ENCODE measurements at regions not wholly inside any gene's neighbourhood (a gene's known extent, or its start where the extent isn't known, plus 50 kb on each side); places are given as distances from the start of the nearest gene placed in this dataset.

DNA sequence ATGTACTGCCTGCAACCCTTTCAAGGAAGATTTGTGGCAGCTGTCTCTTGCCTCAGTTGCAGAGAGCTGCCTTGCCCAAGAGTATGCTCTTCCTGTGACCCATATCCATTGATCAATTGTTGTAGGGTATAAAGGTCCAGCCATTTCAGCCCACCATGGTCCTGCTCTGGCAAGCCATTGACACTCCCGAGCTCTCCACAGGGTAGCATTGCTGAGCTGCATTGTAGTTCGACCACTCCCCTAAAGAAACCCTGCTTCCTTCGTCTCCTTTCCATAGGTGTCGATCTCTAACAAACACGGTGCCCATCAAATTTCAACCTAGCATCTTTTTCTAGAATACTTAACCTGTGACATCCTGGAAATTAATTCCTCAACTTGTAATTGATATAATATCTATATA is 104.9 kb upstream of the NDUFV2 start:
- no peak for DNase-seq (ENCODE audit: low read depth, low spot score)

More for the DNA sequence above, 104.9 kb upstream of the NDUFV2 start:
- no peak for FAIRE-seq
- dilution Hi-C loops (cut with MboI; ENCODE audit: extremely low pct_ligation_motif_present, low sequenced_read_pairs): loop anchor here (25.0 kb wide), 1 partner anchor 360 kb away; no protein-coding TSS in a partner anchor
- Histone ChIP-seq H3K27me3 (ENCODE audit: control insufficient read depth in 2 of 2, insufficient read depth in 2 of 2, low read length in 2 of 2) (no peaks in the 10 kb centered on the region), H3K9ac (replicated peaks; ENCODE audit: extremely low read depth, insufficient read depth, low read length) (no peak overlapping the region), H2AFZ (ENCODE audit: low read depth, low read length) (no peak overlapping the region), H3K27ac (ENCODE audit: insufficient read depth, low read depth, low read length) (no peak overlapping the region), H3K4me3 (replicated peaks in 1 of 3; ENCODE audit: insufficient read depth in 1 of 3, low read depth in 1 of 3, low read length in 3 of 3) (no peak overlapping the region), H3K9me1 (replicated peaks; ENCODE audit: control insufficient read depth, extremely low read depth, insufficient read depth, low read length) (no peaks in the 10 kb centered on the region), H3K4me1 (ENCODE audit: control insufficient read depth, extremely low read depth, insufficient read depth, low read length) (peaks cover 7% of the 10 kb centered on the region), H3K9me3 (replicated peaks; ENCODE audit: control insufficient read depth, insufficient read depth, low read length) (no peaks in the 10 kb centered on the region), H3K4me2 (ENCODE audit: insufficient read depth, low read length) (no peak overlapping the region), H3K36me3 (ENCODE audit: control insufficient read depth in 2 of 2, extremely low read depth in 1 of 2, insufficient read depth in 2 of 2, low read length in 2 of 2) (no peaks in the 10 kb centered on the region), H4K20me1 (replicated peaks; ENCODE audit: control insufficient read depth, extremely low read depth, insufficient read depth, low read length) (no peaks in the 10 kb centered on the region), H3K79me2 (ENCODE audit: control insufficient read depth, insufficient read depth, low read length) (no peaks in the 10 kb centered on the region)
- POLR2A ChIA-PET: no interaction called here
- CTCF ChIA-PET: interaction anchor here (2.0 to 3.1 kb wide), 2 partner anchors 10 to 15 kb away, joined by 6 to 12 read pairs; no protein-coding TSS in a partner anchor
- no TSS peak for BruUV-seq (replicated peaks)
- TF ChIP-seq, protein P1, sequence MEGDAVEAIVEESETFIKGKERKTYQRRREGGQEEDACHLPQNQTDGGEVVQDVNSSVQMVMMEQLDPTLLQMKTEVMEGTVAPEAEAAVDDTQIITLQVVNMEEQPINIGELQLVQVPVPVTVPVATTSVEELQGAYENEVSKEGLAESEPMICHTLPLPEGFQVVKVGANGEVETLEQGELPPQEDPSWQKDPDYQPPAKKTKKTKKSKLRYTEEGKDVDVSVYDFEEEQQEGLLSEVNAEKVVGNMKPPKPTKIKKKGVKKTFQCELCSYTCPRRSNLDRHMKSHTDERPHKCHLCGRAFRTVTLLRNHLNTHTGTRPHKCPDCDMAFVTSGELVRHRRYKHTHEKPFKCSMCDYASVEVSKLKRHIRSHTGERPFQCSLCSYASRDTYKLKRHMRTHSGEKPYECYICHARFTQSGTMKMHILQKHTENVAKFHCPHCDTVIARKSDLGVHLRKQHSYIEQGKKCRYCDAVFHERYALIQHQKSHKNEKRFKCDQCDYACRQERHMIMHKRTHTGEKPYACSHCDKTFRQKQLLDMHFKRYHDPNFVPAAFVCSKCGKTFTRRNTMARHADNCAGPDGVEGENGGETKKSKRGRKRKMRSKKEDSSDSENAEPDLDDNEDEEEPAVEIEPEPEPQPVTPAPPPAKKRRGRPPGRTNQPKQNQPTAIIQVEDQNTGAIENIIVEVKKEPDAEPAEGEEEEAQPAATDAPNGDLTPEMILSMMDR (IDR thresholded peaks at IDR 0.05; ENCODE audit: extremely low read depth in 1 of 2, insufficient read depth in 1 of 2, low read depth in 1 of 2, low read length in 2 of 2): no peak
- TF ChIP-seq GATA2 (IDR thresholded peaks at IDR 0.05; ENCODE audit: insufficient read depth, insufficient read length, low read depth, low read length) (no peak), POLR2AphosphoS5 (IDR thresholded peaks at IDR 0.05; ENCODE audit: insufficient read depth, low read depth, low read length) (no peak), JUN (IDR thresholded peaks at IDR 0.05; ENCODE audit: borderline replicate concordance, insufficient read depth, insufficient read length, low read depth) (no peak), EZH2 (IDR thresholded peaks at IDR 0.05; ENCODE audit: borderline replicate concordance, low read depth, low read length, severe bottlenecking) (no peak), POLR2A (IDR thresholded peaks at IDR 0.05; ENCODE audit: low read depth, low read length) (no peak), FOS (IDR thresholded peaks at IDR 0.05; ENCODE audit: borderline replicate concordance, insufficient read depth, low read length) (no peak), MYC (IDR thresholded peaks at IDR 0.05; ENCODE audit: low read depth, low read length) (no peak)
- TF ChIP-seq, protein P2, sequence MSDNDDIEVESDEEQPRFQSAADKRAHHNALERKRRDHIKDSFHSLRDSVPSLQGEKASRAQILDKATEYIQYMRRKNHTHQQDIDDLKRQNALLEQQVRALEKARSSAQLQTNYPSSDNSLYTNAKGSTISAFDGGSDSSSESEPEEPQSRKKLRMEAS (IDR thresholded peaks at IDR 0.05; ENCODE audit: insufficient read depth, insufficient read length): no peak
- intact Hi-C loops (cut with micrococcal nuclease): no loop called here
